ENCODE measurements at regions not wholly inside any gene's neighbourhood (a gene's known extent, or its start where the extent isn't known, plus 50 kb on each side); places are given as distances from the start of the nearest gene placed in this dataset.

GRCh38 chr15:67941648-67942310 lies 101.9 kb upstream of the RNU6-1 start:
- H3K4me1 Mint-ChIP-seq: peaks cover 31 to 32% of the 10 kb centered on the region in 2 experiments
- Histone ChIP-seq H3K4me1 (ENCODE audit: insufficient read depth, low read length) (no peaks in the 10 kb centered on the region), H3K18ac (ENCODE audit: insufficient read length, low read depth, low read length) (no peak overlapping the region), H4K5ac (ENCODE audit: insufficient read length, low read depth, low read length) (no peak overlapping the region), H3K4ac (ENCODE audit: low read depth, low read length) (no peak overlapping the region), H2BK5ac (ENCODE audit: insufficient read length, low read length) (no peak overlapping the region), H2BK120ac (ENCODE audit: low read depth, low read length, poor library complexity, severe bottlenecking) (no peak overlapping the region), H4K20me1 (ENCODE audit: control insufficient read depth, insufficient read depth, insufficient read length) (no peaks in the 10 kb centered on the region), H3K23ac (ENCODE audit: insufficient read length, low read depth, low read length) (no peak overlapping the region), H3K14ac (ENCODE audit: insufficient read depth, low read length) (no peak overlapping the region), H3K23me2 (ENCODE audit: insufficient read length, low read depth, low read length, poor library complexity, severe bottlenecking) (no peaks in the 10 kb centered on the region), H3K4me2 (ENCODE audit: insufficient read depth, insufficient read length, low read length) (no peak overlapping the region), H2BK20ac (ENCODE audit: low read depth, low read length, poor library complexity, severe bottlenecking) (no peak overlapping the region), H3K79me1 (ENCODE audit: insufficient read depth, low read depth, low read length, poor library complexity, severe bottlenecking) (no peaks in the 10 kb centered on the region), H2AK5ac (ENCODE audit: insufficient read length, low read length) (no peak overlapping the region), H3K9ac (ENCODE audit: extremely low read depth, insufficient read length, low read length) (no peak overlapping the region), H2BK12ac (ENCODE audit: insufficient read length, low read depth, low read length) (no peak overlapping the region), H3K56ac (ENCODE audit: insufficient read length, low read depth, low read length) (no peak overlapping the region), H3K27me3 (ENCODE audit: insufficient read depth, low read length) (no peaks in the 10 kb centered on the region), H4K91ac (ENCODE audit: insufficient read length, low read depth, low read length) (no peak overlapping the region), H2BK15ac (ENCODE audit: low read depth, low read length) (no peak overlapping the region), H3K27ac (ENCODE audit: insufficient read length, low read depth, low read length) (no peak overlapping the region), H3T11ph (ENCODE audit: low read length) (no peak overlapping the region), H2AFZ (ENCODE audit: low read length) (no peak overlapping the region), H3K79me2 (ENCODE audit: insufficient read depth, low read length) (no peaks in the 10 kb centered on the region), H3K9me3 (ENCODE audit: control insufficient read depth, low read depth, low read length) (no peaks in the 10 kb centered on the region), H4K8ac (replicated peaks; ENCODE audit: insufficient read length, low read depth, low read length) (no peak overlapping the region)
- no CpG with 5 or more reads among the region's 3 CpGs for WGBS (ENCODE audit: extremely low coverage, insufficient read length, low lambda C conversion rate)
- H3K9me3 Mint-ChIP-seq: no peaks in the 10 kb centered on the region; a peak in 1 of 5 replicates
- H3K27ac Mint-ChIP-seq: no peak overlapping the region
- H3K27me3 Mint-ChIP-seq (ENCODE audit: low read depth): peaks cover 4% of the 10 kb centered on the region
- no peak for TF ChIP-seq CTCF (conservative IDR thresholded peaks at IDR 0.05)
- no peak overlapping the region for H3K4me3 Mint-ChIP-seq
- no peak for DNase-seq
- no peaks in the 10 kb centered on the region for H3K36me3 Mint-ChIP-seq (ENCODE audit: insufficient read depth in 1 of 3, low read depth in 3 of 3)
